Skin epidermis (tissue), 12 donors: ENCODE measurements at regions not wholly inside any gene's neighbourhood (a gene's known extent, or its start where the extent isn't known, plus 50 kb on each side); places are given as distances from the start of the nearest gene placed in this dataset.

Experiments
- H3K27ac ChIP-seq, 21 experiments: fragments of 200-600 bp; sonication (generic) in 11 of 21; one replicate each; pipeline ENCODE4 v1.5.0; 2020; ENCODE audit warnings: mild to moderate bottlenecking in 3 of 21, inconsistent platforms in 2 of 21, moderate library complexity in 2 of 21
- H3K4me3 ChIP-seq, 7 experiments: fragments of 200-600 bp; sonication (generic) in 2 of 7; one replicate each; pipeline ENCODE4 v1.5.0; 2020; ENCODE audit warnings: inconsistent platforms in 2 of 7, mild to moderate bottlenecking in 2 of 7, moderate library complexity in 1 of 7

DNA sequence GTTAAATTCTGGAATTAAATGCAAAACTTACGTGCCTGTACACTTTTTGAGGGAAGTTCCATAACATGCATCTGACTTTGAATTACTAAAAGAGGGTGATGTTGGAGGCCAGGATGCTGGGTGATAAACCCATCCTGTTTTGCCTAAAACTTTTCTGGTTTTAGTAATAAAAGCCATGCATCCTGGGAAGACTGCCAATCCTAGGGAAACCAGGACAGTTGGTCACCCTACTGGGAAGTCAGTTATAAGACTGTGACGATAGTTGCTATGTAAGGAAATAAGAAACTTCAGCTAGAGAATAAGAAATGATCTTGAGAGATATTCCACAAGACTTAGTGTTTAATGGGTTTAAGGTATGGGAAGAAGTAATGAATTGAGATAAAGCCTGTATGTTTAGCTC lies 336.6 kb upstream of the LYPLAL1 start:
- Histone ChIP-seq H3K4me3 (no peak overlapping the region), H3K27ac (no peak overlapping the region)

DNA sequence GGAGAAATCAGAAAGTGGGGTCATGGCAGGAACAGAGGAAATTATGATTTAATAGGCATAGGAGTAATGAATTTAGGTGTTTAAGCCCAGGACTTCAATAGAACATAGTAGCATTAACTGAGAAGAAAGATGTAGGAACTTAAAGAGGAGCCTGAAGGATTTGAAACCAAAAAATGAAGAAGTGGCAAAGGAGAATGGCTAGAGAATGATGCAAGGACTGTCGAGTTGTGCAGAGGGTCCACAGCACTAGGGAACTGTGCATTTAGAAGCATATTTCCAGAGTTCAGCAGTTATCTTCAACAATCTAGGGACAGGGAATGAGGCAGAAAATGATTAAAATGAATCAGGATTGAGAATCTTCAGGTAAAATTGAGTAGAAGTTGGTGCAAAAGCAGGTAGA lies 328.1 kb upstream of the LYPLAL1 start:
- H3K4me3 ChIP-seq, result no peak overlapping the region

DNA sequence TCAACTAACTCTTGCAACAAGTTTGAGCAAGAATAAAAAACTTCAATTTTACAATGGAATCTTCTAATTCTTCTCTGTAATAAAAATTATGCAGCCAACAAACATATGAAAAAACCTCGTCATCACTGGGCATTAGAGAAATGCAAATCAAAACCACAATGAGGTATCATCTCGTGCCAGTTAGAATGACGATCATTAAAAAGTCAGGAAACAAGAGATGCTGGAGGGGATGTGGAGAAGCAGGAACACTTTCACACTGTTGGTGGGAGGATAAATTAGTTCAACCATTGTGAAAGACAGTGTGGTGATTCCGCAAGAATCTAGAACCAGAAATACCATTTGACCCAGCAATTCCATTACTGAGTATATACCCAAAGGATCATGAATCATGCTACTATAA lies 327.5 kb upstream of the LYPLAL1 start:
- H3K4me3 ChIP-seq, result no peak overlapping the region
- no peak overlapping the region for H3K27ac ChIP-seq

More for the DNA sequence above, 328.1 kb upstream of the LYPLAL1 start:
- no peak overlapping the region for H3K27ac ChIP-seq

DNA sequence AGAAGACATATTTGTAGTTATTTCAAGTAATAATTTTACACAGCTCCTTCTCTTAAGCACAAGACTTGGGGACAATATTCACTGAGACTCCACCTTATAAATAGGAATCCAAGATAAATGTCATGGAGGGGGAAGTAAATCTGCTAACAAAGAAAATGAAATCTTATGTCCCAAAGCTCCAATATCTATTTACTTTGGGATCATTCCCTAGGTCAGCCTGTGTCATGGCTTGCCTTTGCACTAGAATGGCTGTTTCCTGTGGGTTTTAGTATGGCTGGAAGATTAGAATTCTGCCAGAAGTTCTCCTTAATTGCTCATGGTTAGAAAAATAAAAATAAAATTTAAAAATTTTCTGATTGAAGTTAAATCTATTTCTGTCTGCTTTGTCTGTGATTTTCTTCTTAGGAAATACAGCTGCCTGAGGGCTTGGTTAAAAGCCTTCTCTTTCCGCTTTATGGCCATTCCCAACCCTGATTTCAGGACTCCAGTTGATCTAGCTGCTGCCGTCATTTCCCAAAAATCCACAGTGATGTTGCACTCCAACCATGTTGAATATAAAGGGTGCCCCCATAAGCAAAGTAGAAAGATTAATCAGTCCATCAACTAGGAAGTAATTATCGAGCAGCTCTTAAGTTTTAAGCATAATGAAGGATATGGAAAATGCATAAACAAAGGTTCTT lies 326.4 kb upstream of the LYPLAL1 start:
- H3K27ac ChIP-seq, result peak overlapping the region in 3 of 21 experiments; percentile 13 to 52 (median 37)

DNA sequence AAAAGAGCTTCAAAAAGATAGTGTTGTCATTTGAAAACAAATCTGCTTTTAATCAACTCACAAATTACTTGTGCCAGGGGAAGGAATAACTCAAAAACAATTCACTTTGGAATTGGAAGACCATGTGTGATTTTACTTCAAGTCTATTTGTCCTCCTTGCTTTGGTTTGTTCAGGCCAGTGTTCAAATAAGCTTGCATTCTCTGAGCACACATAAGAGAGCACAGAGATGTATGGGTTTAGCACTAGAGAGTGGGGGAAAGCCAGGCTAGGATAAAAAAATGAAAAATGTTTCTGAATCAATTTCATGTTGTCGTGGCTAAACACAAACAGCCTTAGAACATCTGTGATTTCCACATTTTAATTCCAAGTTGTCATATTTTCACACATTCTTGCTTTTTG lies 325.7 kb upstream of the LYPLAL1 start:
- H3K4me3 ChIP-seq, result no peak overlapping the region
- H3K27ac ChIP-seq, result peak overlapping the region in 1 of 21 experiments; percentile 13

More for the DNA sequence above, 326.4 kb upstream of the LYPLAL1 start:
- no peak overlapping the region for H3K4me3 ChIP-seq

DNA sequence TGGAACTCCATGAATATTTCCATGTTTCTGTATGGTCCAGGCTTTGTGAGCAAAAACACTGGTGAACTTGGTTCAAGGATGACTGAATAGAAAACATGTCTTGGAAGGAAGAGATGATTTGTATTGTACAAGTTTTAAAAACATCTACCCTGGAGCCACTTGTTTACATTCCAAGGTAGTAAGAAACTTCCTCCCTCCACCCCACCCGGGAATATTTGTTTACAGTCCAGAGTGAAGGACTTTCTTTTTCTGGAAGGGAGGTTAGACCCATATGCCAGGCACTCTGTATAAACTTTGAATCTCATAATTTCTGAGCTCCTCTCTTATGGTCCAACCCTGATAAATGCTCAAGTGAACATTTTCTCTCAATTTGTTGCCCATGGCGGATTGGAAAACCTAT lies 323.3 kb upstream of the LYPLAL1 start:
- Histone ChIP-seq H3K4me3 (no peak overlapping the region), H3K27ac (no peak overlapping the region)

DNA sequence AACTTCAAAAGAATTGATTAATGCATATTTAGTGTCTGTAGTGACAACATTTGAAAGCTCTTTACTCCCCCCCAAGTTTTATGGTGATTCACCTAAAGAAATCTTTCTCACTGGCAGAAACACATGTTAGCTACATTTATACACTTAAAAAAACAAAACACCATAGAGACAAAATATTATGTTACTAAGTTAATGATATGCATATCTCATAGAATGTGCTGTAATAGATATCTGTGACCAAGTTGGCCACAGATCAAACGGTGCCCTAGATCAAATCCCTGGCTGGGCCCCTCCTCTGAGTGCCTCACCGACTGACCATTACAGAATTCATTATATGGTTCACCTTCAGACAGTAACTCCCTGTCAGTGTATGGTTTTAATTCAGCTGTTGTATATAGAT lies 322.1 kb upstream of the LYPLAL1 start:
- H3K4me3 ChIP-seq, result no peak overlapping the region
- no peak overlapping the region for H3K27ac ChIP-seq

DNA sequence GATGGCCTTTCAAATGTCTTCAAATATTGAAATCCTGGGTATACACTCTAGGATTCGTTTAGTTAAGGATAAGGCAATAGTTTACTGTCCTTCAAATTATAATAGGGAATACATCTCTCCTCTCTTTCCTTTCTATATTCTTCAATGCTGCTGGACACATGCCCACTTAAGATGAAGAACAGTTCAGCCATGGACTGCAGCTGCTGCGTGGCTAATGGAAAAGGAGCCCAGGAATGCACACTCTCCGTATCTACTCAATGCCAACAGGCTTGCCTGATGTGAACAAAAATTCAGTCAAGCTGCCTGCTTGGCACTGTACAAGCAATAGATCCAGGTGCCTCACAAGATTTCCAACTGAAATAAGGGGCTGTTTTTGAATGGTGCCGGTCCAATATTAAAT lies 321.2 kb upstream of the LYPLAL1 start:
- no peak overlapping the region for H3K27ac ChIP-seq
- H3K4me3 ChIP-seq, result no peak overlapping the region

DNA sequence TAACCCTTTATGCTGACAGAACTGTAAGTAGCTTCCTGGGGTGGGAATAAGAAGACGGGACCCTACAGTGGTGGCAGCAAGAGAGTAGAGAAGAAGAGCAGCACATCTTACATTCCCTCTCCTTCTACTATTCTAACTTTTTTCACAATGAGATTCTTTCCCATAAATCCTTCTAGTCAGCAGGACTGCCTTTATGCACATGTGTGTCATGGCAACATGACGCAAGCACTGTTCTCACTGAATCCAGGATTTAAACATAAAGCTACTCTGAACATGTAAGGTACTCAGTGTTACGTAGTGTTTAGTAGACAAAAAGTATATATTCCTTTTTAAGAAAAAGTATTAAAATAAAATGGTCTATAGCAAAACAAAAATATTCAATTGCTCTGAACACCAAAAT lies 309.7 kb upstream of the LYPLAL1 start:
- Histone ChIP-seq H3K4me3 (no peak overlapping the region), H3K27ac (no peak overlapping the region)

DNA sequence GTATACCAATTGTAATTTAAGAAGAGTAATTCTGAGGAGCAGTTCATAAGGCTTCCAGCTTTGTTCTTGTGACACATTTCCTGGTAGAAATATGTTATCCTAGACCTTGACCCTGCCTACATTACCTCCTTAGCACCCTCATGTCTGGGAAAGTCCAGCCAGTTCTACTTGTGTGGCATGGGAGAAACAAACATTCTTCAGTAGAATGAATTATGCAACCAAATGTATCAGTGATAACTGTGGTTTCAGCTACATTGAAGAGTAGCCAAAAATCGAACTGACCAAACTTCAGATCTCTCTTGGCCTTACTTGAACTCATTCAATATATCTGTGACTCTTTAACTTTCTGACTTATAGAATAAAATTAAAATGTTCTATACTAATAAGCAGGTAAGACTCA lies 308.1 kb upstream of the LYPLAL1 start:
- H3K27ac ChIP-seq, result no peak overlapping the region

DNA sequence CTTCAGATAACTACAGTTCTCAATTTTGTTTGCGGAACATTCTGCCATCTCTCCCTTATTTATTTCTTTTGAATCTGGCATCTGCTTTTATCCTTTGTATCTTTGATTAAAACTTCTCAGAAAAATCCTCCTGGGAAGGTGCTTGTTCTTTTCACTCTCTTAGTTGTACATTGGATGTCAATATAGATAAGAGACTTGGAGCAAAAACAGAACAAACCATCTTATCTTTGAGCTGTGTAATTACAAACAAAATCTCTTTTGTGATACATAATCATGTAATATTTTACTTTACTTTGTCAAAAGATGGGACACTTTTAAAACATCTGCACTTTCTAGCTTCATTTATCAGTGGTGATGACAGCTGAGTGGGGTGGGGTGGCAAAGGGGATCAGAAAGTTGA lies 307.2 kb upstream of the LYPLAL1 start:
- H3K27ac ChIP-seq, result no peak overlapping the region

More for the DNA sequence above, 308.1 kb upstream of the LYPLAL1 start:
- no peak overlapping the region for H3K4me3 ChIP-seq

DNA sequence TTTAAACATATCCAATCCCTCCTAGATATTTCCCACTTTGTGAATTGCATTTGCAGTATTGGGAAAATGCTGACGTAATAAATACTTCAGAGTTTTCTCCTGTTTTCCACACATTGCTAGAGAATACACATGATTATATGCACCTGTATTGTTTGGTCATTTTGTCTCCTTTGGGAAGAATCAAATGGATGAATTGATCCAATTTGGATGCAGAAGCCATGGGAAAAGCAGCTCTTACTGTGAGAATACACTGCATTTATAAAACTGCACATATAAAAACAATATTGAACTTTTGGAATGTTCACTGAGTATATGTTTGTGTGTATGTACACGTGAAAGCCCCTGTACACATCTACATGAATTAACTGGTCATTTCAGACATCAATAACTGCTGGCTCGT lies 306.6 kb upstream of the LYPLAL1 start:
- no peak overlapping the region for H3K4me3 ChIP-seq
- H3K27ac ChIP-seq, result no peak overlapping the region

More for the DNA sequence above, 307.2 kb upstream of the LYPLAL1 start:
- no peak overlapping the region for H3K4me3 ChIP-seq

DNA sequence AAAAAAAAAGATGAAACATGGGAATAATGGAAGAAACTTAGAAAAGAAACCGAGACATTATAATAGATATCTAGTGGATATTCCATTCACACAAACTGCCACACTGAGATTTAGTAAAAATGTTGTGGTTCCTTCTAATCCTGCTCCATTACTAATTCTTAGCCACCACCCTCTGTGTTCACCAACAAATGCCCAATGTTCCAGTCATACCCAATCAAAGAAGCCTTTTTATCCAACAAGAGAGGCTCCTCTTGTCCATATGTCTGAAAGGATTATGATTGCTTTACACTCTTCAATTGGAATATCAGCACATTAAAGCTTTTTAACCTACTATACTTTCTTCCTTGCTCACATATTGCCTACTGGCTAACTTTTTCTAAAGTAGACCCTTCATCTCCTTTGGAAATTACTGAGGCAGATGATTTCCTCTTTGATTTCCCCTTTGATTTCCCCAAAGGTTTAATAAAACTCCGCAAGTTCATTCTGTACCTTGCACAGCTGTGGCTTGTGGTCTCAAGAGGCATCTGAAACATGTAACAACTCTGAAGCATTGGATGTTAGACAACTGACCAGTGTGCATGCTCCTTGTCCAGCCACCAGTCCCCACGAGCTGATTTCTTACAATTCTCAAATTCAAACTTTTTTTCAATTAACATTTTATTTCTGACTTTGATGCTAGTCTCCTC lies 305.6 kb upstream of the LYPLAL1 start:
- Histone ChIP-seq H3K27ac (no peak overlapping the region), H3K4me3 (no peak overlapping the region)

DNA sequence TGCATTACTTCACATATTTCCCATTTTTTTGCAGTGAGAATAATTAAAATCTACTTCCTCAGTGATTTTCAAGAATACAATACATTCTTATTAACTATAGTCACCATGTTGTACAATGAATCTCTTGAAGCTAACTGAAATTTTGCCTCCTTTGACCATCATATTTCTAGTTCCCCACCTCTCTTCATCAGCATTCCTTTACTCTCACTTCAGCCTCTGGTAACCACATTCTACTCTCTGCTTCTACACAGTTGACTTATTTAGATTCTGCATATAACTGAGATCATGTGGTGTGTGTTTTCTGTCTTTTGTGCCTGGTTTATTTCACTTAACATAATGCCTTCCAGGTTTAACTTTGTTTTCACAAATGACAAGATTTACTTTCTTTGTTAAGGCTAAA lies 304.4 kb upstream of the LYPLAL1 start:
- no peak overlapping the region for H3K4me3 ChIP-seq
- H3K27ac ChIP-seq, result no peak overlapping the region

DNA sequence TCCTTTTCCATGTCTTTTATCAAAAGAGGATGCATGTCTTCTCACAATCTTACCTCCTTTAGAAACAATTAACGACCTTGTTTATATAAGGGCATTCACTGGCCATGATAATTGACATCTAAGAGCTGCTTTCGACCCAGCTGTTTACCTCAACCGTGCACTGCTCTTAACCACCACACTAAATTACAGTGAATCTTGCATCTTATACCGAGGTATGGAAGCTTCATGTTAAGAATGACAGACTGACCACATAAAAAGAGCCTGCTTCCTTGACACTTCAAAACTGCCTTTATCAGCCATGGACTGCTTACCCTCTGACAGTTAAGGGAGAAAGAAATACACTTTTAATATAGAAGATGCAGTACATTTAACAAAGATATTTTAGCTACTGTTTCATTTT lies 301.7 kb upstream of the LYPLAL1 start:
- Histone ChIP-seq H3K27ac (no peak overlapping the region), H3K4me3 (no peak overlapping the region)

DNA sequence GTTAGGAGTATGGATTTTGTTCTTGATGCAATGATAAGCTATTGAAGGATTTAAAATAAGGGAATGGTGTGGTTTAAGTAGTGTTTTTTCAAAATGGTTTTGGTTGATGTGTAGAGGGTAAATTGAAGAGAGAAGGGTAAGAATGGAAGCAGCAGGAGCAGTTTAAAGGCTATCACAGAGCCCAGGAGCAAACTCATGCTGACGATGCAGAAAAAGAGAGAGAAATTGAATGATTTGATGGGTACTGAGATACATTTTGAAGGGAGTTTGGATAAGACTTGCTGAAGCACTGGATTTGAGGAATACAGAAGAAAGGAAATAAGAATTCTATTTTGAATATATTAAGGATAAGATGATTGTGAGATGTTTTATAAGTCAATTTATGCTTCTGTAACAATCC lies 300.8 kb upstream of the LYPLAL1 start:
- Histone ChIP-seq H3K4me3 (no peak overlapping the region), H3K27ac (no peak overlapping the region)

DNA sequence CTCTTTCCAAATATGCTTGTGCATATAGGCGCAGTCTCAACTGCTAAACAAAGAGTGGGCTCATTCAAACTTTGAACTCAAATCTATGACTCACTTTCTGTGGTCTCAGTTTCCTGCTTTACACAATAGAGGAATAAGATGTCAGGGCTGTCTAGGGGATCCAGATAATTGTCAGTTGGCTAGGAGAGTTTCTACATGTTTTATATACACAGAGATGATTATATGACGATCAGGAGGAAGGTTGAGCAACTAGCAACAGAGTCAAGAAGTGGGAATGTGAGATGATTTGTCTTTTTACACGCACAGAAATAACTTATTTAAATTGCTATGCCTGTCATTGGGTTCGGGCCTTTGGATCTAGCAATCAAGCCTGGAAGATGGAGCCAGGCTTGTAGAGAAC lies 299.4 kb upstream of the LYPLAL1 start:
- Histone ChIP-seq H3K4me3 (no peak overlapping the region), H3K27ac (no peak overlapping the region)

DNA sequence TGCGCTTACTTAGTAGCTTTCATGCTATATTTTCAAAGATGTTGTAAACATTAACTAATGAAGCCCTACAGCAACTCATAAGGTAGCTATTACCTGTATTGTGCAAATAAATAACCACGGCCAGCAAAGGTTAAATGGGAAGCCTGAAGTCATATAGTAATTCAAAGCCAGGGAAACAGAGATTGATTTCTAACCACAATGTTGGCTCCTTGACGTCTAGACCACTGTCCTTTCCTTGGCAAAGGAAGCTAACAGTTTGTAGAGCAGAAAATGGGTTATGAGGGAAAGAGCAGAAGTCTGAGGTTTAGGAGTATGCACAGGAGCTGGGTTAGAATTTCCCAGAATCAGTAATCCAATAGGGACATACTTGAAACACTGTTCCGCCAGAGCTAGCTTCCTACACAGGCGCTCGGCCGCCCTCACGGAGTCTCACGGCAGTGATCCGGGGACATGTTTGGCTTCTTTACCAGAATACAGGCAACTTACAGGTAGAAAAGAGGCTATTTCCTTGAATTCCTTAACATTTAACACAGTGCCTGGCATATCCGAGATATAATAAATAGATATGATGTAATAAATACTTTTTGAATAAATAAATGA lies 298.8 kb upstream of the LYPLAL1 start:
- H3K27ac ChIP-seq, result peak overlapping the region in 1 of 21 experiments; percentile 39

DNA sequence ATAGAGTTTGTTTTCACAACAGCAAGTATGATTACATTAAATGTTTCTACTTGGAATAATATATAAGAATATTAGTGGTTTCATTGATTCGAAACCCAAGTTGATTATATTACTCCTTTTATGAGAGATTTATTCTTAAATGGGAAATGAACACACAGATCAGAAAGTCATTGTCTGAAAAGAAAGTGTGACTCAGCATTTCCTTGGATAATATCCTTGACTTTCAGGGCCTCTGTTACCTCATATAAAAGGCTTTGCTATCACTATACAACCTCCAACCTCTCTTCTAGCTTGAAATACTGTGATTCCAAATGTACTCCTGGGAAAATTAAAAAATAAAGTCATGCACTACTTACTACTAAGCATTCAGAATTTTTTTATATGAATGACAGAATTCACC lies 295.3 kb upstream of the LYPLAL1 start:
- no peak overlapping the region for H3K27ac ChIP-seq
- H3K4me3 ChIP-seq, result no peak overlapping the region

More for the DNA sequence above, 298.8 kb upstream of the LYPLAL1 start:
- no peak overlapping the region for H3K4me3 ChIP-seq

DNA sequence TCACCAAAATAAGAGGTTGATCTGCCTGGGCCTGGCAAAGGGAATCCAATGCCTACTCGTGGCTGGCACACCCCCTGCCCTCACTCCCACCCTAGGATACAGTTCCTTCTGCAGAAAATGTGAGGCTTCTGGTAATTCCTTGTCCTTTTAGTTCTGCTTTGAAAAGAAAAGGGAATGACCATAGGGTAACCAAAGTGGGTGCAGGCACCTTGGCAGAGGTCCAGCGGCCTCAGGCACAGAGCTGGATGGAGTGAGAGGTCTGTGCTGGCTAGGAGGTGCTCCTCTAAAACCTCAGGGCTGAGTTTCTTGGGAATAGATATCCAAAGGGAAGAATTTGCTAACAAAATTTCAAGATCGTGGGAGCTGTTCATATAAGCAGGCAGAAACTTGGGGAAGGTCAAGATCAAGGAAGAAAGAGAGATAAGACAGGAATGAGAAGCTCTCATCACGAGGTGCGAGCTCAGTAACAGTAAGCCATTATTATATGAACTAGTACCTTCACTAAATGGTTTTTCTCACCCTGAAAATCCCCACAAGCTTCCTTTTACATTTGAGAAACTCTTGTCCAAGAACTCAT lies 293.1 kb upstream of the LYPLAL1 start:
- Histone ChIP-seq H3K4me3 (no peak overlapping the region), H3K27ac (no peak overlapping the region)

DNA sequence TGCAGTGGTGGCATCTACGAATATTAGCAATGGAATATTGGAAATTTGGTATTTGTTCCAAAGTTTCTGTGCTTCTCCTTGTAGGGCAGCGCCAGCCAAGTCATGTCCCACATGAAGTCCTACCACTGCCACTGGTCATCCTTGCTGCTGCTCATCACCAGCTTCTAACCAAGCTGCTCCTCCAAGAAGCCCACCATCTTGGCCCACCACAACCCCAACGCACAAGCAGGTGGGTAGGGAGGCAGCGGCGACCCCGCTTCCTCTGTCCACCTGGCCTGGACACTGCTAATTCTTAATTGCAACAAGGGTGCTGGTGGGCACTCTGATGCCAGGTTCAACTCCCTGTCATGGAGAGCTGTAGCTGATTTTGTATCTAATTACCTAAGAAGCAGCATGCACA lies 291.2 kb upstream of the LYPLAL1 start:
- H3K4me3 ChIP-seq, result no peak overlapping the region
- no peak overlapping the region for H3K27ac ChIP-seq
